GM23338 (cell line): ENCODE measurements at regions not wholly inside any gene's neighbourhood (a gene's known extent, or its start where the extent isn't known, plus 50 kb on each side); places are given as distances from the start of the nearest gene placed in this dataset.

ENCODE experiments used
- ATAC-seq: fragments of 200-7000 bp; cut with Tn5 transposase; 3 replicates; pipeline ENCODE4 v1.9.1; 2020
- DNase-seq: peaks from one replicate; pipeline ENCODE4 v3.0.0-alpha.2; 2015; ENCODE audit warnings: low spot score
- H2AFZ ChIP-seq: fragments of 200-600 bp; sonication (generic); 2 replicates; pipeline ENCODE4 v1.8.0; 2016; ENCODE audit warnings: antibody characterized with exemption, mild to moderate bottlenecking, moderate library complexity
- H3F3A ChIP-seq: fragments of 200-600 bp; sonication (generic); replicated peaks from 2 replicates; pipeline ENCODE4 v1.8.0; 2017; ENCODE audit warnings: antibody characterized with exemption, mixed run types, low read depth
- H3K27ac ChIP-seq: fragments of 200-600 bp; sonication (generic); 2 replicates; pipeline ENCODE4 v1.6.1; 2016; ENCODE audit warnings: low read depth
- H3K27me3 ChIP-seq: fragments of 200-600 bp; sonication (generic); 2 replicates; pipeline ENCODE4 v1.8.0; 2016; ENCODE audit warnings: mild to moderate bottlenecking, mixed run types, moderate library complexity; ENCODE audit not compliant: insufficient read depth
- H3K36me3 ChIP-seq: fragments of 200-600 bp; sonication (generic); 2 replicates; pipeline ENCODE4 v1.8.0; 2016; ENCODE audit warnings: mild to moderate bottlenecking; ENCODE audit not compliant: insufficient read depth
- H3K4me1 ChIP-seq: fragments of 200-600 bp; sonication (generic); 2 replicates; pipeline ENCODE4 v1.8.0; 2016; ENCODE audit warnings: mild to moderate bottlenecking, moderate library complexity; ENCODE audit not compliant: insufficient read depth
- H3K4me2 ChIP-seq: fragments of 200-600 bp; sonication (generic); 2 replicates; pipeline ENCODE4 v1.7.1; 2017; ENCODE audit warnings: mixed run types
- H3K4me3 ChIP-seq: fragments of 200-600 bp; sonication (generic); 2 replicates; pipeline ENCODE4 v1.6.1; 2016; ENCODE audit warnings: mixed run types
- H3K79me2 ChIP-seq: fragments of 200-600 bp; sonication (generic); replicated peaks from 2 replicates; pipeline ENCODE4 v1.8.0; 2017; ENCODE audit warnings: mild to moderate bottlenecking; ENCODE audit not compliant: insufficient read depth
- H3K9me2 ChIP-seq: fragments of 200-600 bp; sonication (generic); 2 replicates; pipeline ENCODE4 v1.8.0; 2017; ENCODE audit not compliant: insufficient read depth
- H4K20me1 ChIP-seq: fragments of 200-600 bp; sonication (generic); replicated peaks from 2 replicates; pipeline ENCODE4 v1.8.0; 2017; ENCODE audit warnings: mild to moderate bottlenecking; ENCODE audit not compliant: insufficient read depth
- H3K27ac Mint-ChIP-seq: 2 replicates; pipeline ENCODE4 v1.8.0; 2020; ENCODE audit warnings: inconsistent platforms, mild to moderate bottlenecking, moderate library complexity, mixed read lengths
- H3K27me3 Mint-ChIP-seq: 3 replicates; pipeline ENCODE4 v1.8.0; 2022; ENCODE audit warnings: low read depth, mild to moderate bottlenecking, moderate library complexity, mixed read lengths, inconsistent platforms; ENCODE audit not compliant: insufficient read depth, poor library complexity
- H3K36me3 Mint-ChIP-seq: 3 replicates; pipeline ENCODE4 v1.8.0; 2021; ENCODE audit warnings: low read depth, mild to moderate bottlenecking, inconsistent platforms, moderate library complexity, mixed read lengths
- H3K4me1 Mint-ChIP-seq: 3 replicates; pipeline ENCODE4 v1.8.0; 2020; ENCODE audit warnings: mild to moderate bottlenecking, inconsistent platforms, mixed read lengths
- H3K4me3 Mint-ChIP-seq: 3 replicates; pipeline ENCODE4 v1.8.0; 2021; ENCODE audit warnings: moderate library complexity, mild to moderate bottlenecking, inconsistent platforms, mixed read lengths
- H3K9me3 Mint-ChIP-seq: 3 replicates; pipeline ENCODE4 v1.8.0; 2020; ENCODE audit warnings: moderate library complexity, mild to moderate bottlenecking, inconsistent platforms, mixed read lengths
- CREB1 ChIP-seq: fragments of 250-450 bp; sonication (Bioruptor Pico); IDR thresholded peaks from 2 replicates; pipeline ENCODE4 v1.5.0; 2020; ENCODE audit warnings: low read depth, mild to moderate bottlenecking, moderate library complexity
- CTCF ChIP-seq, 2 experiments: fragments of 200-600 bp in 1 of 2; sonication (generic) in 1 of 2; conservative IDR thresholded peaks; 2 replicates each; pipeline versions ENCODE4 v1.5.1 to v1.6.1; 2016 to 2017; ENCODE audit warnings: antibody characterized with exemption in 2 of 2, low read depth in 2 of 2, mild to moderate bottlenecking in 2 of 2, moderate library complexity in 1 of 2
- EZH2 ChIP-seq: fragments of 200-600 bp; sonication (generic); IDR thresholded peaks from one replicate; pipeline ENCODE4 v1.8.0; 2017; ENCODE audit warnings: antibody characterized with exemption, mild to moderate bottlenecking, low read depth; ENCODE audit not compliant: unreplicated experiment
- EZH2phosphoT487 ChIP-seq: fragments of 200-600 bp; sonication (generic); IDR thresholded peaks from one replicate; pipeline ENCODE4 v1.8.1; 2018; ENCODE audit warnings: antibody characterized with exemption; ENCODE audit not compliant: unreplicated experiment
- NANOG ChIP-seq: IDR thresholded peaks from 2 replicates; pipeline ENCODE4 v1.6.1; 2016; ENCODE audit warnings: antibody characterized with exemption, borderline replicate concordance
- STAT1 ChIP-seq: IDR thresholded peaks from one replicate; pipeline ENCODE4 v1.6.1; 2016; ENCODE audit warnings: antibody characterized with exemption; ENCODE audit not compliant: unreplicated experiment
- ZNF114 ChIP-seq: fragments of 250-450 bp; sonication (Bioruptor Pico); IDR thresholded peaks from 2 replicates; pipeline ENCODE4 v1.5.0; 2020; ENCODE audit warnings: mild to moderate bottlenecking, moderate library complexity
- ZNF331 ChIP-seq: fragments of 250-450 bp; sonication (Bioruptor Pico); IDR thresholded peaks from 2 replicates; pipeline ENCODE4 v1.5.0; 2020; ENCODE audit warnings: low read depth, mild to moderate bottlenecking, moderate library complexity
- ZNF462 ChIP-seq: fragments of 250-450 bp; sonication (Bioruptor Pico); IDR thresholded peaks from 2 replicates; pipeline ENCODE4 v1.5.0; 2020; ENCODE audit warnings: mild to moderate bottlenecking, moderate library complexity

GRCh38 chr9:29220596-29221251 lies 1647.4 kb upstream of the C9orf72 start:
- Histone ChIP-seq H3K36me3 (no peaks in the 10 kb centered on the region), H2AFZ (no peak overlapping the region), H4K20me1 (no peaks in the 10 kb centered on the region), H3K79me2 (no peaks in the 10 kb centered on the region), H3K4me2 (no peak overlapping the region), H3F3A (no peaks in the 10 kb centered on the region), H3K4me3 (no peak overlapping the region), H3K27me3 (peaks cover 13% of the 10 kb centered on the region), H3K27ac (no peak overlapping the region), H3K4me1 (no peaks in the 10 kb centered on the region), H3K9me2 (no peaks in the 10 kb centered on the region)
- Mint-ChIP-seq H3K27ac (no peak overlapping the region), H3K9me3 (no peaks in the 10 kb centered on the region), H3K36me3 (no peaks in the 10 kb centered on the region), H3K27me3 (peaks cover 2% of the 10 kb centered on the region), H3K4me3 (no peak overlapping the region), H3K4me1 (peaks cover 11% of the 10 kb centered on the region)
- no peak for DNase-seq
- ATAC-seq: no peak
- TF ChIP-seq EZH2phosphoT487 (no peak), CTCF (conservative IDR thresholded peaks at IDR 0.05; ENCODE audit: low read depth in 2 of 2) (peak; percentile 30 to 49; a peak in 3 of 4 replicates), STAT1 (no peak)

GRCh38 chr9:29228558-29228957 lies 1655.3 kb upstream of the C9orf72 start:
- no peak overlapping the region for H3K27ac ChIP-seq
- Mint-ChIP-seq H3K27ac (no peak overlapping the region), H3K27me3 (no peaks in the 10 kb centered on the region), H3K36me3 (no peaks in the 10 kb centered on the region), H3K4me3 (no peak overlapping the region), H3K9me3 (no peaks in the 10 kb centered on the region), H3K4me1 (no peaks in the 10 kb centered on the region)
- H3K27me3 ChIP-seq: no peaks in the 10 kb centered on the region
- no peaks in the 10 kb centered on the region for H3K79me2 ChIP-seq
- TF ChIP-seq NANOG: no peak
- TF ChIP-seq ZNF114: no peak
- no peak for TF ChIP-seq STAT1
- TF ChIP-seq CREB1 (CRISPR knock-in tag): no peak
- TF ChIP-seq ZNF331 (CRISPR knock-in tag): no peak
- H3K4me3 ChIP-seq: no peak overlapping the region
- no peaks in the 10 kb centered on the region for H3K9me2 ChIP-seq
- ATAC-seq (no peak), DNase-seq (no peak)
- H4K20me1 ChIP-seq: no peaks in the 10 kb centered on the region
- no peaks in the 10 kb centered on the region for H3F3A ChIP-seq
- no peaks in the 10 kb centered on the region for H3K4me1 ChIP-seq
- H3K4me2 ChIP-seq: no peak overlapping the region
- no peaks in the 10 kb centered on the region for H3K36me3 ChIP-seq
- H2AFZ ChIP-seq: no peak overlapping the region

- Mint-ChIP-seq H3K4me1 (no peaks in the 10 kb centered on the region), H3K27ac (no peak overlapping the region), H3K9me3 (no peaks in the 10 kb centered on the region), H3K4me3 (no peak overlapping the region), H3K27me3 (no peaks in the 10 kb centered on the region), H3K36me3 (no peaks in the 10 kb centered on the region)
- ATAC-seq: no peak
- H3K9me2 ChIP-seq: no peaks in the 10 kb centered on the region
- no peak overlapping the region for H3K4me2 ChIP-seq
- no peaks in the 10 kb centered on the region for H3K79me2 ChIP-seq
- H3K4me3 ChIP-seq: no peak overlapping the region
- DNase-seq: no peak
- H3K27me3 ChIP-seq: no peaks in the 10 kb centered on the region
- no peaks in the 10 kb centered on the region for H4K20me1 ChIP-seq
- H3F3A ChIP-seq: no peaks in the 10 kb centered on the region
- H3K27ac ChIP-seq: no peak overlapping the region
- H3K4me1 ChIP-seq: no peaks in the 10 kb centered on the region
- H2AFZ ChIP-seq: no peak overlapping the region
- H3K36me3 ChIP-seq: no peaks in the 10 kb centered on the region
- TF ChIP-seq EZH2 (no peak), STAT1 (no peak), ZNF462 (CRISPR knock-in tag) (no peak)
These were observed 1657.7 kb upstream of the C9orf72 start for GRCh38 chr9:29230931-29231330.
